CD4-positive, alpha-beta T cell treated with Interleukin-6 for 4 hours (primary cell): ENCODE measurements at regions not wholly inside any gene's neighbourhood (a gene's known extent, or its start where the extent isn't known, plus 50 kb on each side); places are given as distances from the start of the nearest gene placed in this dataset.
"Not testable (repeated sequence)": the region's sequence is repeated elsewhere in the genome, so short reads cannot be mapped to it uniquely, and the experiment has no call there.

Source experiments
- DNase-seq: peaks from one replicate; pipeline ENCODE4 v3.0.0-alpha.2; 2020; ENCODE audit warnings: mixed read lengths

- no peak for DNase-seq
These were observed 336.0 kb downstream of the TEX29 start for GRCh38 chr13:111656439-111656838.

DNA sequence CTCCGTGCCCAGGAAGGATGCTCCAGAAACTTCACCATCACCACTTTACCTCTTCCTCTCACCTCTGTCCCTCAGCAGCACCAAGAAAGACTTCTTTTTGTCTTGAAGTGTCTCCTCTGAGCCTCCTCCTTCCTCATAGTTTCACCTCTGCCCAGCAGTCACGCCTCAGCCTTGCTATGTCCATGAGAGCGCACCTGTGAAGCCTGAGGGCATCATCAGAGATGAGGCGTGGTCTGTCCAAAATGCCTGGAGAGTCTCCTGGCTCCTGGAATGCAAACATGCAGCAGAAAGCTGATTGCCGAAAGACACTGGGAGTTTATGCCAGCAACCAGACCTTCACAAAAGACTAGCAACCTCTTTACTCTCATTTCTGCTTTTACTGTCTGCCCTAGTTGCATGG lies 336.6 kb downstream of the TEX29 start:
- DNase-seq: no peak

- DNase-seq: no peak
These were observed 338.0 kb downstream of the TEX29 start for GRCh38 chr13:111658145-111659100.

- no peak for DNase-seq
These were observed 338.9 kb downstream of the TEX29 start for GRCh38 chr13:111659219-111659775.

GRCh38 chr13:111659842-111660241 lies 339.4 kb downstream of the TEX29 start:
- DNase-seq: no peak

GRCh38 chr13:111661052-111661451 lies 340.6 kb downstream of the TEX29 start:
- DNase-seq: no peak

DNA sequence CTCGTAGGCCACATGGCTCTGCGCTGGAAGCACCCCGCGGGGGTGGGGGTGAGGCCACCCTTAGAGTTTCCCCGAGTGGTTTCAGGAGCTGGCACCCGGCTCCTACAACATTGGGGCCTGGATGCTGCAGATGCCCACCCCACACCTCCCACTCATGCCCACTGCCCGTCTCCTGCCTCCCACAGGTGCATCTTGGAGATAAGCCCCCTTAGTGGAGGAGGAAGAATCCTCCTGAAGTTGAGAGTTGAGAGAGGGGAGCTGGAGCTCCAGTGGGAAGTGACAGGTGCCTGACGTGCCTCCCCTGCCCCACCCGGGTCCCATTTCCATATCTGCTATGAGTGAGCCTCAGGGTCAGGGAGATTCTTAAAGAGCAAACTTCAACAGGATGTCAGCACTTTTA lies 341.3 kb downstream of the TEX29 start:
- DNase-seq: no peak

DNA sequence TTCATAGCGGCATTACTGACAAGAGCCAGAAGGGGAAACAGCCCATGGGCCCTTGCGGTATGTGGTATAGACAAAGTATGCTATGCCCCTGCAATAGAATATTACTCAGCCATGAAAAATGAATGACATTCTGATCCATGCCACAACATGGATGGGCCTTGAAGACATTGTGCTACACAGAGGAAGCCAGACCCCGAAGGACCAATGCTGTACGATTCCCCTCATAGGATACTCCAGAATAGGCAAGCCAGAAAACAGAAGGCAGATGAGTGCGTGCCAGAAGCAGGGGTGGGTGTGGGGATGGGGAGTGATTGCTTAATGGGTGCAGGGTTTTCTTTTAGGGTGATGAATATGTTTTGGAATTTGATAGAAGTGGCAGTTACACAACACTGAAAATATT lies 342.0 kb downstream of the TEX29 start:
- DNase-seq: no peak

- no peak for DNase-seq
These were observed 342.5 kb downstream of the TEX29 start for GRCh38 chr13:111662895-111663294.

DNA sequence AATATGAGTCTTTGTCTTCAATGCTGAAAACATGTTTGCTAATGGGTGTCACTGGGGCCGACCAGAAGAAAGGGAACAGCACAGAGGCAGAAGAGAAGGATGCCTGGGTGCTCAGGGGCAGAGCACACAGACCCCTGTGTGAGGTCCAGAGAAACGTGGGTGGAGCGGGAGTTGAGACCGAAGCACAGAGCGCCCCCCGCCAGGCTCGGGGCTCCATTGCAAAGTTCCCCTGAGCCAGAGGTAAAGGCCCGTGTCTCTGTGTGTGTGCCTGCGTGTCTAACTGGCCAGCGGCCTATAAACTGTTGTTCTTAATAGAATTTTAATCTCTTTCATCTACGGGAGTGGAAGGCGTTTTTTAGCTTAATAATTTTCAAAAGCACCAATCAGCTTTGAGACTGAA lies 343.1 kb downstream of the TEX29 start:
- DNase-seq: no peak

- no peak for DNase-seq
These were observed 343.5 kb downstream of the TEX29 start for GRCh38 chr13:111663953-111664421.

DNA sequence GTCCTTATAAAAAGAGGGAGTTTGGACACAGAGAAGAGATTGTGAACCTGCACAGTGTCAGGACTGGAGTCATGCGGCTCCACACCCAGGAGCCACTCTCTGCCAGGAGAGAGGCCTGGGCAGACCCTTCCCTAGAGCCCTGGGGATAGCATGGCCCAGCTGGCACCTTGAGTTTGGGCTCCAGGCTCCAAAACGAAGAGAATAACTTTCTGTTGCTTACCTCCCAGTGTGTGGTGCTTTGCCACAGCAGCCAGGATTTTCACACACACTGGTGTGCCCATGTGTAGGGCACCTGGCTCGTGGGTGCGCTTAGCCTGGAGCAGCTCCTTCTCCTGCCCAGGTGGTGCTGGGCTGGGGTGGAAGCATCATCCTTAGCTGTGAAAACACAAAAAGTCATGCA lies 344.3 kb downstream of the TEX29 start:
- DNase-seq: no peak

DNA sequence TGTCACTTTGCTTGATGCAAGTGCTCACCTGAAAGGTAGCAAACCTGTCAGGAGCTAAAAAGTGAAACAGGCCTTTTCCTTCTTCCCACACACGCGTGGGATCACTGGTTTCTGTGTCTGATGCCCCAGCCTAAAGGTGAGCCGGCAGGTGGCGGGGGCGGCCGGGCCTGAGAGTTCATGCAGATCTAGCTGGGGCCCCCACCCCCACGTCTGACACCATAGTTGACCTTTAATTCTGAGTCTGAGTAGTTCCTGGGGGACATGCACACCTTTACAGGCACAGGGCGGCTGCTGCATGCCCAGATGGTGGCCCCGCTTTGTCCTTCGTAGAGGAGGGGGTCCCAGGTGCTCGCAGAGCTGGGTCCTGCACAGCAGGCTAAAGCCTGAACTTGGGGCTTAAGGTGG lies 345.3 kb downstream of the TEX29 start:
- no peak for DNase-seq

- no peak for DNase-seq
These were observed 345.8 kb downstream of the TEX29 start for GRCh38 chr13:111666164-111666776.

GRCh38 chr13:111667757-111668156 lies 347.3 kb downstream of the TEX29 start:
- no peak for DNase-seq

DNA sequence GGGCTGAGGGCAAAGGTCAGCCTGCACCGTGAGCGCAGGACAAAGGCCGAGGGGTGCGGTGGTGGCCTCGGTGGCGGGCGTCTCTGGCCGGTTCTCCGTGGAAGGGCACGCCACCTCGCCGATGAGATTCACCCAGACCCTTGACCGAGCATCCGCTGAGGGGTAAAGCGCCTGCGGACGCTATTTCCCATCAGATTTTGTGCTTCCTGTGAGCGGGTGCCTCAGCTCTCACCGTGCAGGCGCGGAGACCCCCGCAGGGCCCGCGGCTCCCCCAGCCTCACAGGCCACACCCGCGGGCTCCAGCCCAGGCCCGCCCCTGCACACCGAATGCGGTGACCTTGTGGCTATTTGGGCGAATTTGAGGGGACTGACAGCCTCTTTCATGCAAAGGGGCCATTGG lies 348.0 kb downstream of the TEX29 start:
- no peak for DNase-seq

DNA sequence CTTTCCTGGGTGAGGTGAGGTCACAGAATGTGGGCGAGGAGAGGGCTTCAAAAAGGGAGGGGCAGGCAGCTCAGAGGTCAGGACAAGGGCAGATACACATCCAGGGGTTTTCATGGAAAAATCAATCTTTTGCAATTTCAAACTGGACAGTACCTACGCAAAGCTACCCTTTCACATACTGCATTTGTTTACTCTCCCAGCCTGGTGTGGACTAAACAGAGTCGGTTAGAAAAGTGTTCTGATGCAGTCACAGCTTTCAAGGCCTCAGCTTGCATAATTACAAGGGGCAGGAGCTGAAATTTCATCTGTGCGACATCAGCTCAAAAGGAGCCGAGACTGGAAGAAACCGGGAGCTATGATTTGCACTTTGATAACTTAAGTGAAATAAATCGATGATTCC lies 351.8 kb downstream of the TEX29 start:
- DNase-seq: not testable (repeated sequence)

GRCh38 chr13:111678120-111678882 lies 357.9 kb downstream of the TEX29 start:
- DNase-seq: not testable (repeated sequence)

GRCh38 chr13:111679645-111680044 lies 359.2 kb downstream of the TEX29 start:
- not testable (repeated sequence) for DNase-seq

DNA sequence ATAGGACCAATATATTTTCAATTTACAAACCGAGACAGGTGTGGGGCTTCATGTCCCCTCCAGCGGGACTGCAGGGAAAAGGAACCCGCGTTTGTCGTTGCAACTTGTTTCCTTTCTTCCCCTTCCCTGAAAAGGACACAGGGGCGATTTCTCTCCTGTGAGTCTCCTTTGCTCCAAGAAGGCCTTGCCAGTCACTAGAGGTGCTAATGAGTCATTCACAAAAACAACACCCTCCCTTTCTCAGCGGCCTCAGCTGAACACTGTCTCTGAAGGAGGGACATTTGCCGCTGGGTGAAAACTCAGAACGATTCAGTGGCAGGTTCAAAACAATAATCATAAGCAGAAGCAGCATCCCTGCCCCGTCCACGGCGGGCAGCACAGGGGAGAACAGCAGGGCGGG lies 359.7 kb downstream of the TEX29 start:
- DNase-seq: not testable (repeated sequence)

- not testable (repeated sequence) for DNase-seq
These were observed 371.6 kb downstream of the TEX29 start for GRCh38 chr13:111692028-111692427.

DNA sequence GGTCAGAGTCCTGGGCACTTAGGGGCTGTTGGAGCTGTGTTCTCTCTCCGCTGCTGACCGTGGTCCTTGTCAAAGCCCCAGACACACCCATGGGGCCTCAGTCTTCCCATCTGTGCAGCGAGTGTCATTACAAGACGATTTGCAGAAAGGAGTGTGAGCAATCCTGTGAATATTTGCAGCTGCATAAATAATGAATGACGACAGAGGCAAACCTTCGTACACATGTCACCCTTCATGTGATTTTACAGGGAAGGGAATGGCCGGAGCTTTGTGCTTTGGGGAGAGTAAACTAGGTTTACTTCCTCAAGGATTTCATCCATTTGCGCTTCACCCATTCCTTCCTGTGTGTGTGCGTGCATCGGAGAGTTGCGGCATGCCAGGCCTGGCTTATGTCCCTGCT lies 370.8 kb upstream of the SOX1 start:
- DNase-seq: not testable (repeated sequence)

DNA sequence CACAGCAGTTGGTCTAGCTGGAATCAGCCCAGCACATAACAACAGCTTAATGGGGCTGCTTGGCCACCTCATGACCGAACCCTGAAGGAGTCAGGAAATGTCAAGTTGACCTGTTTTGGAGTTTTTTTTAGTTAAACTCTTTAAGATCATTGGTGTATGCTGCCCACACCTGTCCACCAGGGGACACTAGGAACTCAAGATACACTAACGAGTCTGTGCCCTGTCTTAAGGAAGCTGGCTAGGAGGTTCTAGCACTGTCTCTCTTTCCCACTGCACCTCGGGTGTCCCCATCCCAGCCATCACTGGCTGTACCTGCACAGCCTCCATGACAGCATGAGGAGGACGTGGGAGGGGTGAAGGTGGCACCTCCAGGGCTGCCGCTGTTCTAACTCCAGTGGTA lies 364.9 kb upstream of the SOX1 start:
- DNase-seq: not testable (repeated sequence)
